ENCODE measurements at regions not wholly inside any gene's neighbourhood (a gene's known extent, or its start where the extent isn't known, plus 50 kb on each side); places are given as distances from the start of the nearest gene placed in this dataset.

DNA sequence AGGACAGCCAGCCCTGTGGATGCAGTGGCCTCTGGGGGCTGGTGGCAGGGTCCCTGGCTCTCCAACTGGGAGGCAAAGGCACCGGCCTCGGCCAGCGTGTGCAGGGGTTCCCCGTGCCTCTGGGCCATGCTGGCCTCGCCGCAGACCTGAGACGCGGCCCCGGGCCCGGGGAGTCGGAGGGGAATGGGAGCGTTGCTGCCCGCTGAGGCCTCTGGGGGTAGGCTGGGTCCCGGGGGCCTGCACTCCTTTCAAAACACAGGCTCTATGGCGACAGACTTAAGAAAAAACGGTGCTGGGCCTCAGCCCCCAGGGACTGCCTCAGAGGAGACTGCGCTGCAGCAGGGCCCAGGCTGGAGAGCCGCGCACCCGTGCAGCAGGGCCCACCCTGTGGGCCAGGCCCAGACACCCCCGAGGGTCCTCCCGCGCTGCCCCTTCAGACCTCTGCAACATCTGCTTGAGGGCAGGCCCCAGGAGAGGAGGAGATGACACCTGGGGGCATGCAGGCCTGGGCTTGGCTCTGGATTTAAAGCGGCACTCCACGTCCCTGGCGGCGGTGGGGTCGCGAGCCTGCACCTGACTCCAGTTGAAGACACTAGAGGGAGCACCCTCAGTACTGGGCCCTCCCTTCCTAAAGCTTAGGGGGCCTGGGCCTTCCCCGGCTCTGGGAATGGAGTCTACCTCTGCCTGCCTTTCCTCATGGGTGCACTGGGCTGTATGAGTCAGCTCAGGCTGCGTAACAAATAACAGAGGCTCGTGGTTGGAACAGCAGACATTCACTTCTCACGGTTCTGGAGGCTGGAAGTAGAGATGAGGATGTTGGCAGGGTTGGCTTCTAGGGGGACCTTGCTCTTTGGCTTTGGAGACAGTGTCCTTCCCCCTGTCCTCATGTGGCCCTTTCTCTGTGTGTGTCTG is 117.4 kb upstream of the RPS6KA2 start:
- no peak for TF ChIP-seq FOXP2 (optimal IDR thresholded peaks at IDR 0.05; ENCODE audit: borderline replicate concordance, extremely low read depth, extremely low read length, insufficient read depth)
- TF ChIP-seq TAF1 (IDR thresholded peaks at IDR 0.05; ENCODE audit: borderline replicate concordance, insufficient read depth, low read length), result no peak
- no peak for TF ChIP-seq SIN3A (IDR thresholded peaks at IDR 0.05; ENCODE audit: borderline replicate concordance, insufficient read depth, low read length)
- TF ChIP-seq, protein P1, sequence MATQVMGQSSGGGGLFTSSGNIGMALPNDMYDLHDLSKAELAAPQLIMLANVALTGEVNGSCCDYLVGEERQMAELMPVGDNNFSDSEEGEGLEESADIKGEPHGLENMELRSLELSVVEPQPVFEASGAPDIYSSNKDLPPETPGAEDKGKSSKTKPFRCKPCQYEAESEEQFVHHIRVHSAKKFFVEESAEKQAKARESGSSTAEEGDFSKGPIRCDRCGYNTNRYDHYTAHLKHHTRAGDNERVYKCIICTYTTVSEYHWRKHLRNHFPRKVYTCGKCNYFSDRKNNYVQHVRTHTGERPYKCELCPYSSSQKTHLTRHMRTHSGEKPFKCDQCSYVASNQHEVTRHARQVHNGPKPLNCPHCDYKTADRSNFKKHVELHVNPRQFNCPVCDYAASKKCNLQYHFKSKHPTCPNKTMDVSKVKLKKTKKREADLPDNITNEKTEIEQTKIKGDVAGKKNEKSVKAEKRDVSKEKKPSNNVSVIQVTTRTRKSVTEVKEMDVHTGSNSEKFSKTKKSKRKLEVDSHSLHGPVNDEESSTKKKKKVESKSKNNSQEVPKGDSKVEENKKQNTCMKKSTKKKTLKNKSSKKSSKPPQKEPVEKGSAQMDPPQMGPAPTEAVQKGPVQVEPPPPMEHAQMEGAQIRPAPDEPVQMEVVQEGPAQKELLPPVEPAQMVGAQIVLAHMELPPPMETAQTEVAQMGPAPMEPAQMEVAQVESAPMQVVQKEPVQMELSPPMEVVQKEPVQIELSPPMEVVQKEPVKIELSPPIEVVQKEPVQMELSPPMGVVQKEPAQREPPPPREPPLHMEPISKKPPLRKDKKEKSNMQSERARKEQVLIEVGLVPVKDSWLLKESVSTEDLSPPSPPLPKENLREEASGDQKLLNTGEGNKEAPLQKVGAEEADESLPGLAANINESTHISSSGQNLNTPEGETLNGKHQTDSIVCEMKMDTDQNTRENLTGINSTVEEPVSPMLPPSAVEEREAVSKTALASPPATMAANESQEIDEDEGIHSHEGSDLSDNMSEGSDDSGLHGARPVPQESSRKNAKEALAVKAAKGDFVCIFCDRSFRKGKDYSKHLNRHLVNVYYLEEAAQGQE (IDR thresholded peaks at IDR 0.05; ENCODE audit: insufficient read depth in 1 of 2, low read depth in 2 of 2, low read length in 2 of 2), result no peak
- TF ChIP-seq POLR2AphosphoS5 (IDR thresholded peaks at IDR 0.05; ENCODE audit: low read depth, low read length), result no peak

DNA sequence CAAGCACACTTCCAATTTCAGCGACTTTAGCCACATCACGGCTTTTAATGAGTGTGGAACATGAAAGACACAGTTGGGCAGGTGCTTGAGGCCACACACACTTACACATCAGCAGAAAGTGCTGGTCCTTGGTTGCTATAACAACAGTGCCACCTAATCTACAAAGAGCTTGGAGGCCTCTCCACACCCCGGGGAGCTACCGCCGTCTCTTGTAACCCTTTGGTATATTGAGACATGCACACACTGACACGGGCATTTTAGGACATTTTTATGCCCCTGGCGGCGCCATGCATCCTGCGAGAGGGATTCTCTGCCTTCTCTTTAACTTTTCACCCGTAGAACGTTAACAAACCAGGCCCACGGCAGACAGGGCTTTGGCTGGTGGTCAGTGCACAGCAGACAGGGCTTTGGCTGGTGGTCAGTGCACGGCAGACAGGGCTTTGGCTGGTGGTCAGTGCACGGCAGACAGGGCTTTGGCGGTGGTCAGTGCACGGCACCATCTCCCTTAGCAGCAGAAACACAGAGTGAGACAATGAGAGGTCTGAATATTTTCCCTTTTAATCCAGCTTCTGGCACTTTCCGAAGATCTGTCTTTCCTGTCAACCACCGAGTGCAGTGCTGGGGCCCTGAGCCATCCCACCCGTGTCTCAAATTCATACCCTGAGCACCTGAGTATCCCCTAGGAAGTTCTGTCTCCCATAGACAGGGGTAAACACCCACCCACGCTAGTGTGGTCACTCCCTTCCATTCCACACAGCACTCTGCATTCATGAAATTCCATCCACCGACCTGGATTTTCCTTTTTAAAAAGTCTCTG is 116.6 kb upstream of the RPS6KA2 start:
- TF ChIP-seq, protein P1 (IDR thresholded peaks at IDR 0.05; ENCODE audit: insufficient read depth in 1 of 2, low read depth in 2 of 2, low read length in 2 of 2), result no peak
- no peak for TF ChIP-seq SIN3A (IDR thresholded peaks at IDR 0.05; ENCODE audit: borderline replicate concordance, insufficient read depth, low read length)
- TF ChIP-seq POLR2AphosphoS5 (IDR thresholded peaks at IDR 0.05; ENCODE audit: low read depth, low read length), result no peak
- no peak for TF ChIP-seq FOXP2 (optimal IDR thresholded peaks at IDR 0.05; ENCODE audit: borderline replicate concordance, extremely low read depth, extremely low read length, insufficient read depth)
- TF ChIP-seq TAF1 (IDR thresholded peaks at IDR 0.05; ENCODE audit: borderline replicate concordance, insufficient read depth, low read length), result no peak

DNA sequence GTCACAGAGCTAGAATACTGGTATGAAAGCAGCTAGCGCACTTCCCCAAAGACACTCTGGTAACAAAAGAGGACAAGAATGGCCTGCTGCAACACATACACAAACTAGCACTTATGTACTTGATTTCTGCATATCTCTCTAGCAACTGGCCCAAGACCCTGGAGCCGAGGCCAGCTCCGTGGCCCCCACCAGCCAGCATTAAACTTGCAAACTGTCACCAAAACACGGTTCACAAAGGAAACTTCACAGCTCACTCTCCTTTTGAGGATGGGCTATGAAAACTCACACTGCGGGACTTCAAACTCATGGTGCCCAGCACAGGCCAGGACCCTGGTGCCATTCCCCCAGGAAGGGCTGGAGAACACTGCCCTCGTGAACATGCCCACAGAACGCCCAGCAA is 115.9 kb upstream of the RPS6KA2 start:
- no peak for TF ChIP-seq POLR2AphosphoS5 (IDR thresholded peaks at IDR 0.05; ENCODE audit: low read depth, low read length)
- no peak for TF ChIP-seq SIN3A (IDR thresholded peaks at IDR 0.05; ENCODE audit: borderline replicate concordance, insufficient read depth, low read length)
- no peak for TF ChIP-seq TAF1 (IDR thresholded peaks at IDR 0.05; ENCODE audit: borderline replicate concordance, insufficient read depth, low read length)
- TF ChIP-seq FOXP2 (optimal IDR thresholded peaks at IDR 0.05; ENCODE audit: borderline replicate concordance, extremely low read depth, extremely low read length, insufficient read depth), result no peak
- TF ChIP-seq, protein P1 (IDR thresholded peaks at IDR 0.05; ENCODE audit: insufficient read depth in 1 of 2, low read depth in 2 of 2, low read length in 2 of 2), result no peak

DNA sequence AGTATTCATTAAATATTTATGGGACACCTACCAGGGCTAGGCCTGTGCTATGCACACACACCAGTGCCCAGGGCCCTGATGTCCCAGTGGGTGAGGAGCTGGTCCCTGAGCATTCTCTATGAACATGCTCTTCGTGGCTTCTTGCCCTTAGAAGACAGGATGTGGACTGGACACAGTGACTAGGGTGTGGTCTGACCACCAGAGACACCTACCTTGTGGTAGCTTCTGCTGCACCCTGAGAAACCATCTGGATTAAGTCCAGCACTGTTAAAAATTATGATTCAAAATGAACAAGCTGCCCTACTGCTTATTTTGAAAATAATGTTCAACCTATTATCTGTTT is 112.9 kb upstream of the RPS6KA2 start:
- TF ChIP-seq POLR2AphosphoS5 (IDR thresholded peaks at IDR 0.05; ENCODE audit: low read depth, low read length) (no peak), TAF1 (IDR thresholded peaks at IDR 0.05; ENCODE audit: borderline replicate concordance, insufficient read depth, low read length) (no peak), FOXP2 (optimal IDR thresholded peaks at IDR 0.05; ENCODE audit: borderline replicate concordance, extremely low read depth, extremely low read length, insufficient read depth) (no peak), SIN3A (IDR thresholded peaks at IDR 0.05; ENCODE audit: borderline replicate concordance, insufficient read depth, low read length) (no peak)
- TF ChIP-seq, protein P1 (IDR thresholded peaks at IDR 0.05; ENCODE audit: insufficient read depth in 1 of 2, low read depth in 2 of 2, low read length in 2 of 2), result no peak

Measured in PFSK-1 (cell line).